T-helper 1 cell treated with Interleukin-12 subunit alpha and Interleukin-12 subunit beta and Interleukin-4 antibody, amounts not matched to agents 30 μg/mL and 1 μg/mL, for 36 hours (primary cell): ENCODE measurements at regions not wholly inside any gene's neighbourhood (a gene's known extent, or its start where the extent isn't known, plus 50 kb on each side); places are given as distances from the start of the nearest gene placed in this dataset.
"Not testable (repeated sequence)": the region's sequence is repeated elsewhere in the genome, so short reads cannot be mapped to it uniquely, and the experiment has no call there.

Experiments
- H3K27ac Mint-ChIP-seq: one replicate; pipeline ENCODE4 v1.8.0; 2021; ENCODE audit warnings: mild to moderate bottlenecking, mixed read lengths
- H3K27me3 Mint-ChIP-seq: one replicate; pipeline ENCODE4 v1.8.0; 2021; ENCODE audit warnings: low read depth, mixed read lengths
- H3K36me3 Mint-ChIP-seq: one replicate; pipeline ENCODE4 v1.8.0; 2021; ENCODE audit warnings: low read depth, mixed read lengths
- H3K4me1 Mint-ChIP-seq: one replicate; pipeline ENCODE4 v1.8.0; 2021; ENCODE audit warnings: low read depth, mixed read lengths
- H3K4me3 Mint-ChIP-seq: one replicate; pipeline ENCODE4 v1.8.0; 2021; ENCODE audit warnings: mild to moderate bottlenecking, moderate library complexity, mixed read lengths
- H3K9me3 Mint-ChIP-seq: one replicate; pipeline ENCODE4 v1.8.0; 2021; ENCODE audit warnings: mixed read lengths

DNA sequence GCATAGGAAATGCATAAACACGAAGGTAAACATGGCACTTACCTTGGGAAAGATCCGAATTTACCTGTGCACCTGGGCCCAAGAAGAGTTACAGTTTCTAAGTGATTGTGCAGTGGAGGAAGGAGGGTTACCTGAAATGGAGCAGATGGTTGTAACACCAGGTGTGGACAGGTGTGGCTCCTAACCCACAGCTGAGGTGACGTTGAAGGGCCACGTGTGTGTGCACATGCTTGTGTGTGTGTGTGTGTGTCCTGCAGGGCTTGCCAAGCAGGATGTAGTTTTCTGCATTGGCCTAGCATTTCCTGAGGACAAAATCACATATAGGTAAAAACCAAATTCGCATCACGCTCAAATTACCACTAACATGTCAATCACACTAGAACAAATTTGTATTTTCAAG lies 240.8 kb downstream of the ANKRD60 start:
- no peaks in the 10 kb centered on the region for H3K9me3 Mint-ChIP-seq
- H3K27ac Mint-ChIP-seq, result no peak overlapping the region

DNA sequence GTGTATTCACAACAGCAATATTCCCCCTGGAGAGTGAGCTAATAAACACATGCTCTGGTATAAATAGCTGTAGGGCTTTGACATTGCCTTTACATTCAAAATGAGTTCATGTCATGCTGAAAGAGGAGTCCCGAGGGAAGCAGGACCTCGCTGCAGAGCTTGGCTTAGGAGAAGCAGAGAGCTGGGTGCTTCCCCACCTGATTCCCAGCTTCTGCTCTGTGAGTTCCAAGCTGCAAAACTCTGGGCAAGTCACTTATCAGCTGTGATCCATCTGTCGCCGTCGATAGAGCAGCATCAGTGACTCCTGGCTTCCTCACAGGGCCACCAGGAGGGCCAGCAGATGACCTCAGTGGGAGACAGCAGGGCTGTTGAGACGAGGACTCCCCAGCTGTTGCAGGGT lies 241.8 kb downstream of the ANKRD60 start:
- no peaks in the 10 kb centered on the region for H3K4me1 Mint-ChIP-seq
- no peak overlapping the region for H3K27ac Mint-ChIP-seq
- no peaks in the 10 kb centered on the region for H3K36me3 Mint-ChIP-seq
- peaks cover 4% of the 10 kb centered on the region for H3K27me3 Mint-ChIP-seq
- no peaks in the 10 kb centered on the region for H3K9me3 Mint-ChIP-seq
- H3K4me3 Mint-ChIP-seq, result no peak overlapping the region

More for the DNA sequence above, 240.8 kb downstream of the ANKRD60 start:
- H3K4me1 Mint-ChIP-seq, result no peaks in the 10 kb centered on the region
- H3K27me3 Mint-ChIP-seq, result peaks cover 4% of the 10 kb centered on the region
- no peak overlapping the region for H3K4me3 Mint-ChIP-seq
- no peaks in the 10 kb centered on the region for H3K36me3 Mint-ChIP-seq

DNA sequence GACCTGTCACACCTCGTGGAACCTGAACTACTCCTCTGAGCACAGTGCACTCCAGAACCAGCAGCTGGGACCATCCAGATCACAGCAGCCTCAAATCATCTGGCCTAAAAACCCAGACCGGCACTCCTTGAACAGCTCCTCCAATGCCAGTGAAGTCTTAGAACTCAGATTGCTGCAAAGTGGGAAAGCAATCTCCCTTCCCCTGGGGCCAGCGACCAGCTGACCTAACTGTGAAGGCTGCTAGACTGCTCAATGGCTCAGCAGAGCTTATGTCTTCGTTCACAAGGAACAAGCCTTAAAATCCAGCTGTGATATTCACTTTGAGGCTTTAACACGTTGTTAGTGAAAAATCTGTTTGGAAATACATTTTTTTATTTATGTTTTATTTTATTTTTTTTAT lies 243.2 kb downstream of the ANKRD60 start:
- Mint-ChIP-seq H3K4me1 (no peaks in the 10 kb centered on the region), H3K4me3 (no peak overlapping the region), H3K36me3 (no peaks in the 10 kb centered on the region), H3K27ac (no peak overlapping the region), H3K9me3 (no peaks in the 10 kb centered on the region), H3K27me3 (peaks cover 4% of the 10 kb centered on the region)

DNA sequence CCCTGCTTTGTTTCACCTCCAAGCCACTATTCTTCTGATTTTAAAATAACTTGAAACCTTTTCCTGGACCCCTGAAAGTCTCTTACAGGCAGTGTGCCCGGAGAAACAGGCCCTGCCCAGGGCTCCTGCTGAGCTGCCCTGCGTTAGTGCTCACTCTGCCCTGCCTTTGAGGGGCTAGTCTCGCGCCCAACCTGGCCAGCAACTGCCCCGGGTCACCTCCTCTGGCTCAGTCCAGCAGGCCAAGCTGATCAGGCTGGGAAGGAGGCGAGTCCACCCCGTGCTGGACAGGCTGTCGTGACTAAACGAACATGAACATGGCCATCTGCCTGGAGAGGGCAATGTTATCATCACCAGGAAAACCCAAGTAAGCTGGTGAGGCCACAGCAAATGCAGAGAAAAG lies 245.4 kb downstream of the ANKRD60 start:
- H3K9me3 Mint-ChIP-seq, result no peaks in the 10 kb centered on the region
- H3K4me3 Mint-ChIP-seq, result no peak overlapping the region
- H3K27ac Mint-ChIP-seq, result no peak overlapping the region
- no peaks in the 10 kb centered on the region for H3K27me3 Mint-ChIP-seq
- H3K4me1 Mint-ChIP-seq, result no peaks in the 10 kb centered on the region
- H3K36me3 Mint-ChIP-seq, result no peaks in the 10 kb centered on the region

DNA sequence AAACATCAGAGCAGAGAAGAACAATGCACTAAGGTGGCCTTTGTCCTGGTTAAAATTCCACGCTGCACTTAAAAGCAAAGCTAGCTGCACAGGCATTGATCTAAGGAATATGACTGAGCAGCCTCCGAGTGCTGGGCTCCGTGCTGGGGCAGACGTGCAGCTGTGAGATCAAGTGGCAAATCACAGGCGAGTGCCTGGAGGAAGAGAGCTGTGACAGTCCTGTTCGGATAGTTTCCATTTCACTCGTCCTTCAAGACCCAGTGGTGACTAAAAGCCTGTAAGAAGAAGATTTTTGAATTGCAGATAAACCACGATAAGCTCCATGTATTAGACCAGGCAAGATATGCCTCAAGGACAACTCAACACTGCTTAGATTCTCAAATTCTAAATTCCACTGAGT lies 247.9 kb downstream of the ANKRD60 start:
- Mint-ChIP-seq H3K4me3 (no peak overlapping the region), H3K9me3 (no peaks in the 10 kb centered on the region), H3K27me3 (no peaks in the 10 kb centered on the region), H3K27ac (no peak overlapping the region), H3K36me3 (no peaks in the 10 kb centered on the region), H3K4me1 (no peaks in the 10 kb centered on the region)

DNA sequence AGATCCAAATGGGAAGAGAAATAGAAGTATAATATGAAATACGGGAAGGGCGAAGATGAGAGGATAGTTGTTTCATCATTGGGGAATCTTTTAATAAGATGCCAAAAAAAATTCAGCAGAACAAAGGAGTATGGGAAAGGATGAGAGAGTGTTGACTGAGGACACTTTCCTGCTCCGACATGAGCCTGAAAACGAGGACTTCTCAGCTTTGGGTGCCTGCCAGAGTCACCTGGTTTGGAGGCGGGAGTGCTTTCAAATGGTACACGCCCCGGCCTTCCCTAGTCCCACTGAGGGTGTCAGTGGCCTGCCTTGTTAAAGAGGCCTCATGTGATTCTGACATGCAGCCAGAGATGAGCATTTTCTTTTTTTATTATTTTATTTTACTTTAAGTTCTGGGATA lies 250.9 kb downstream of the ANKRD60 start:
- Mint-ChIP-seq H3K27ac (no peak overlapping the region), H3K27me3 (no peaks in the 10 kb centered on the region), H3K4me1 (no peaks in the 10 kb centered on the region), H3K9me3 (peaks cover 8% of the 10 kb centered on the region), H3K36me3 (no peaks in the 10 kb centered on the region), H3K4me3 (no peak overlapping the region)

DNA sequence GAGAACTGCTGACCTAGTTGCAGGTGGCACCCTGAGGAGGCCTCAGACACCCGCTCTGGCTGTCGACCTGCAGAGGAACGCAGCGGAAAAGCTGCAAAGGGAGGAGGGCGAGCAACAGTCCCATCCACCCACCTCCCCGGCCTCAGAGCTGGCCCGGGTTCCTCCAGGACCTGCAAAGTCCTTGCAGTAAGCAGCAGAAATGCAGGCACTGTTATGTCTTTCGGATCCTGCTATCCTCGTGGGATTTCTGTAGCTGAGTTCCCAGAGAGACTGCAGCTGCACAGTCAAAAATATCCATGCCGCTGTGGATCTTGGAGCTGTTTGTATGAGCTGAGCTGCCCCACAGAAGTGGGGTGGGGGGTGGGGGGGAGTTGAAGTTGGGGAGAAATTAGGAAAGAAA lies 251.3 kb downstream of the ANKRD60 start:
- Mint-ChIP-seq H3K4me3 (no peak overlapping the region), H3K27me3 (no peaks in the 10 kb centered on the region), H3K27ac (no peak overlapping the region), H3K4me1 (no peaks in the 10 kb centered on the region), H3K9me3 (peaks cover 8% of the 10 kb centered on the region), H3K36me3 (no peaks in the 10 kb centered on the region)

DNA sequence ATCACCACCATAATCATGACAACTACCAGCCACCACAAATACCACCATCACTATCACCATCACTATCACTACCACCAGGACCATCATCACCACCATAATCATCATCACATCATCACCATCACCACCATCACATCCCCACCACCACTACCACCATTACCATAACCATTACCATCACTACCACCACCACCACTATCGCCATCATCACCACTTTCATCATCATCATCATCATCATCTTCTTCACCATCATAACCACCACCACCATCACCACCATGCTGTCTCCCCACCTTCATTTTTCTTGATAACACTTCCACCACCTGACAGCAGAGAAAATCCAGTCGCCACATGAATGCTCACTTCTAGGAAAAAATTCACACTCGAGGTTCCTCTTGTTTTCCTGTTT lies 253.6 kb downstream of the ANKRD60 start:
- H3K9me3 Mint-ChIP-seq, result peaks cover 8% of the 10 kb centered on the region
- H3K36me3 Mint-ChIP-seq, result no peaks in the 10 kb centered on the region
- H3K27me3 Mint-ChIP-seq, result no peaks in the 10 kb centered on the region
- H3K4me3 Mint-ChIP-seq, result no peak overlapping the region
- H3K4me1 Mint-ChIP-seq, result no peaks in the 10 kb centered on the region
- no peak overlapping the region for H3K27ac Mint-ChIP-seq

DNA sequence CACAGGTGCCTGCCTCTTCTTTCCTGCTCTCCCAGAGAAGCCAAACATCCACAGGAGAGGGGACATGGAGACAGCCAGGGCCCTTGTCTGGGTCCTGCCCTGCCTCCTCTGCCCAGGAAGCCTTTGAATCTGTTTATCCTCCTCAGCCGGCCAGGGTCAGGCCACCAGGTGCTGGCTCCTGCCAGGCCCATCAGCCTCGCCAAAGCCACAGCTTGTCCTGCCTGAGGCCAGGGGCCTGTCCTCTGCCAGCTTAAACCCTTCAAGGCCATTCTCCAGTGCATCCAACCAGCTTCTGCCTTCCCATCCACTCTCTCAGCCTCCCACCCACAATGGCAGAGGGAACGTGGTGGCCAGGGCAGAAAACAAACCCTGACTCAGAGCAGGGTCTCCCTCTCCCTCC lies 254.6 kb downstream of the ANKRD60 start:
- H3K4me3 Mint-ChIP-seq, result no peak overlapping the region
- H3K27me3 Mint-ChIP-seq, result no peaks in the 10 kb centered on the region
- no peaks in the 10 kb centered on the region for H3K36me3 Mint-ChIP-seq
- H3K27ac Mint-ChIP-seq, result no peak overlapping the region
- H3K9me3 Mint-ChIP-seq, result peaks cover 8% of the 10 kb centered on the region
- H3K4me1 Mint-ChIP-seq, result no peaks in the 10 kb centered on the region

DNA sequence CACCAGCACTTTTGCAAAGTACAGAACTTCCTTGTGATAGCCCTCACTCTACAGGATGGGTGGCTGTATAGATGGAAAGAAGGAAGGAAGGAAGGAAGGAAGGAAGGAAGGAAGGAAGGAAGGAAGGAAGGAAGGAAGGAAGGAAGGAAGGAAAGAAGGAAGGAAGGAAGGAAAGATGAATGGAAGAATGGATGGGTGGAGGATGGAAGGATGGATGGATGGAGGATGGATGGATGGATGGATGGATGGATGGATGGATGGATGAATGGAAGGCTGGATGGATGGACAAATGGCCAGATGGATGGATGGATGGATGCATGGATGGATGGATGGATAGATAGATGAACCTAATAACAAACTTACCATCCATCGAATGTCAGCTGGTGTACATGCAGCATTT lies 256.9 kb downstream of the ANKRD60 start:
- not testable (repeated sequence) for H3K9me3 Mint-ChIP-seq, H3K36me3 Mint-ChIP-seq, H3K4me1 Mint-ChIP-seq, H3K27ac Mint-ChIP-seq, H3K4me3 Mint-ChIP-seq, H3K27me3 Mint-ChIP-seq

DNA sequence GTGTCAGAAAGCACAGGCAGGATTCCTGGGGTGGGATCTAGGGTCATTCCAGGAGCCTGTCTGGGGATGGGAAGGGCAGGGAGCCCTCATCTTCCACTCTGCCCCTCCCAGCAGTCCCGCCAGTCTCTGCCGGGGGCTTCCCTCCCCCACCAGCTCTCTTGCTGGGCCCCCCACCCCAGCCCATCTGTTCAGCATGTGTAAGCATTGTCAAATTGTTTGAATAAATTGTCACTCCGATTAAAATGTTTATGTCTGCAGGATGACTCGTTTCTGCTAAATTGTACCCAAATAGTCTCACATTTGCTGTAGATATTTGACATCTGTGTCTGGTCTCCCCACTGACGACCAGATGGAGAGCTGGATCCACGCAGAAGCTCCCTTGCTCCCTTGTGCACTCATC lies 257.6 kb downstream of the ANKRD60 start:
- Mint-ChIP-seq H3K4me1 (no peaks in the 10 kb centered on the region), H3K27me3 (no peaks in the 10 kb centered on the region), H3K9me3 (peaks cover 8% of the 10 kb centered on the region), H3K36me3 (no peaks in the 10 kb centered on the region), H3K4me3 (no peak overlapping the region), H3K27ac (no peak overlapping the region)

DNA sequence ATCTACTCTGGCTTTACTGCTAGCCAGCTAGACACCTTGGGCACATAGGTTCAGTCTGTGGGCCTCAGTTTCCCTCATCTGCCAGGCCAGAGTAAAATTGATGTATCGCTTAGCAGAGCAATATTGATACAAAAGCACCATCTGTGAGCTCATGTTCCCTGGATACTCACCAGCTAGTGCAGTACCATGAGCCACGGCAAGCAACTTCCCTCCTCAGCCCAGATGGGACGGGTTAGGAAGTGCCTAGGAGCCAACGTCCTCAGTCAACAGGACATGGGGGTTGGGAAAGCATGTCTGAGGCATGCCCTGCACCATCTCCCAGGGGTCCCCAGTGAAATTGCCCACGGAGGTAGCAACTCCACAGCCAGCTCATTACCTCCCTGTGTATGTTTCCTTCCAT lies 258.3 kb downstream of the ANKRD60 start:
- Mint-ChIP-seq H3K27ac (no peak overlapping the region), H3K27me3 (no peaks in the 10 kb centered on the region), H3K4me1 (no peaks in the 10 kb centered on the region), H3K4me3 (no peak overlapping the region), H3K36me3 (no peaks in the 10 kb centered on the region), H3K9me3 (peaks cover 7% of the 10 kb centered on the region)

DNA sequence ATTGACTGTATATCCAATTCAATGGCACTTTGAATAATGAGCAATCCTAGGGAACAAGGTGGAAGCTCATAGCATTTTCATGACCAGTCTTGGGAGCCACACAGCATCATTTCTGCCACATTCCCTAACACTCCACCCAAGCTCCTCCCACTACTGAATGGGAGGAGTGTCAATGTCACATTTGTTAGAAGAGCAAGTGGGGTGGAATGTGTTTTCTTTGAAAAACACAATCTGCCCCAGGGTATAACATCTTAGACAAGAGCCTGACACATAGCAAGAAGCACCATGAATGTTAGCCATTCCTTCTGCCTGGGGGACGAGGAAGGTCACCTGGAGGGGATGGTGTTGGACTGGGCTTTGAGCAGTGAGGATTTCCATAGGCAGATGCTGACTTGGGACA lies 258.3 kb upstream of the PMEPA1 start:
- H3K36me3 Mint-ChIP-seq, result no peaks in the 10 kb centered on the region

DNA sequence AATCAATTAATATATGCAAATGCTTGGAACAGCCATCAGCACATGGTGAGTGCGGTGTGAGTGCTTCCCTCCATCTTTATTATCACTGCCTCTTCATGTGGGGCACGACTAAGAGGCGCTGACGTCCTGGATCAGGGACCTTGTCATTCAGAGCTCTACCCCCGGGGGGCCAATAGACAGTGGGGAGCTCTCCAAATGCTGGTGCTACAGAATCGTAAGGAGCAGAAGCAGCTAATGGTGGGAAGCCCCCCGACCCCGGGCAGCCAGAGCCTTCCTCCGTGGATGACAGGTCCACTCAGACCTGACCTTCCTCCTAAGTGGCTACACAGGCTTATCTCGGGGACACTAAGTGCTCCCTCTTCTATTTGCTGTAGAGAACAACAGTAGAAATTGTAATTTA lies 257.5 kb upstream of the PMEPA1 start:
- H3K36me3 Mint-ChIP-seq, result no peaks in the 10 kb centered on the region
- no peak overlapping the region for H3K4me3 Mint-ChIP-seq
- no peaks in the 10 kb centered on the region for H3K4me1 Mint-ChIP-seq
- H3K9me3 Mint-ChIP-seq, result no peaks in the 10 kb centered on the region
- H3K27ac Mint-ChIP-seq, result no peak overlapping the region
- no peaks in the 10 kb centered on the region for H3K27me3 Mint-ChIP-seq

More for the DNA sequence above, 258.3 kb upstream of the PMEPA1 start:
- H3K4me1 Mint-ChIP-seq, result no peaks in the 10 kb centered on the region
- H3K9me3 Mint-ChIP-seq, result no peaks in the 10 kb centered on the region
- H3K4me3 Mint-ChIP-seq, result no peak overlapping the region
- no peaks in the 10 kb centered on the region for H3K27me3 Mint-ChIP-seq
- no peak overlapping the region for H3K27ac Mint-ChIP-seq

DNA sequence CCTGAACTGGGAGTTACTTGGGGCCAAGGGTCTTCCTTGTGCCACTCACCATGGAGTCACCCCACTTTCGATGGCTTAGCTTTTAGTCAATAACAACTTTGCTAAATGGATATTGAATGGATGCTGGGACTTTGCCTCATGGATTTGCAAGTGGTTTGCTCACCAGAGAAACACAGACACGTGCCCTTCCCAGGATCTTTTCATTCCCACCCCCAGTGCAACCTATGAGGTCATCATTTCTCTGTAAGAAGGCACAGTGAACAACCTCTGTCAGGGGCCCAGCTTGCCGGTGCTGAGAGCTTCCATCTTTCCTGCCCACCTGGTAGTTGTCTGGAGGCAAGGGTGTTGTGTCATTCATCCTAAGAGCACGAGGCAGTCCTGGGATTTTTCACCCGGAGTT lies 256.8 kb upstream of the PMEPA1 start:
- Mint-ChIP-seq H3K27ac (no peak overlapping the region), H3K9me3 (no peaks in the 10 kb centered on the region), H3K4me1 (no peaks in the 10 kb centered on the region), H3K4me3 (no peak overlapping the region), H3K27me3 (no peaks in the 10 kb centered on the region), H3K36me3 (no peaks in the 10 kb centered on the region)

DNA sequence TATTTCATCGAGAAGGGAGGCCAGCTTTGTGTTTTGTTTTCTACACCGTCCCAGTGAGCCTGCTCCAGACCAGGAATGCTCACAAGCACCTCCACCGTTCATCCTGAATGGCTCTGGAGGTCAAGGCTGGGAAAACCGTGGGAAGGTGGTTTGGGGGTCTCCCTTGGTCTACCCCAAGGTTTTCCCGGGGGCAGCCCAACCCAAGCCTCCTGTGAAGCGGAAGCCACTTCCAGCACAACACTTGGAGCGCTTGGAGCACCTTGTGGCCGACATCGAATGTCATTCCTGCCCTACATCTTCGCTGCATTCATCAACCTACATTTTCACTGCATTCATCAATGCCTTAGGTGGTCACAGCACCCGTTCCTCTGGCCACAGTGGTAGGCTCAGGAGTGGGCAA lies 255.6 kb upstream of the PMEPA1 start:
- Mint-ChIP-seq H3K27ac (no peak overlapping the region), H3K36me3 (no peaks in the 10 kb centered on the region), H3K4me3 (no peak overlapping the region), H3K9me3 (no peaks in the 10 kb centered on the region), H3K27me3 (no peaks in the 10 kb centered on the region), H3K4me1 (no peaks in the 10 kb centered on the region)
